Osteoblast (primary cell): ENCODE measurements at regions not wholly inside any gene's neighbourhood (a gene's known extent, or its start where the extent isn't known, plus 50 kb on each side); places are given as distances from the start of the nearest gene placed in this dataset.

Source experiments
- DNase-seq: peaks from one replicate; pipeline ENCODE4 v3.0.0; 2011; ENCODE audit warnings: low spot score, mixed read lengths; ENCODE audit not compliant: insufficient read length; ENCODE audit errors: missing footprints
- H2AFZ ChIP-seq: 2 replicates; pipeline ENCODE4 v1.6.0; 2011; ENCODE audit warnings: mild to moderate bottlenecking, low read length
- H3K27ac ChIP-seq: 2 replicates; pipeline ENCODE4 v1.5.1; 2011; ENCODE audit warnings: mild to moderate bottlenecking, low read depth, low read length, moderate library complexity
- H3K27me3 ChIP-seq: 2 replicates; pipeline ENCODE4 v1.6.0; 2012; ENCODE audit warnings: mild to moderate bottlenecking, control low read depth, inconsistent platforms, low read length, moderate library complexity; ENCODE audit not compliant: insufficient read depth
- H3K36me3 ChIP-seq: 2 replicates; pipeline ENCODE4 v1.5.1; 2011; ENCODE audit warnings: mild to moderate bottlenecking, low read length, control low read depth, moderate library complexity; ENCODE audit not compliant: insufficient read depth
- H3K4me1 ChIP-seq: 2 replicates; pipeline ENCODE4 v1.5.1; 2011; ENCODE audit warnings: mild to moderate bottlenecking, low read length, control low read depth, moderate library complexity; ENCODE audit not compliant: insufficient read depth
- H3K4me2 ChIP-seq: 2 replicates; pipeline ENCODE4 v1.6.0; 2011; ENCODE audit warnings: mild to moderate bottlenecking, low read length; ENCODE audit not compliant: insufficient read depth
- H3K4me3 ChIP-seq: fragments of 200-600 bp; sonication (generic); 3 replicates; pipeline ENCODE4 v1.5.1; 2012; ENCODE audit warnings: mild to moderate bottlenecking, low read length, inconsistent platforms; ENCODE audit not compliant: insufficient read depth
- H3K79me2 ChIP-seq: 2 replicates; pipeline ENCODE4 v1.6.0; 2012; ENCODE audit warnings: mild to moderate bottlenecking, low read length, control low read depth, inconsistent platforms; ENCODE audit not compliant: insufficient read depth
- H3K9me3 ChIP-seq: 2 replicates; pipeline ENCODE4 v1.5.1; 2011; ENCODE audit warnings: low read depth, low read length, control low read depth
- H4K20me1 ChIP-seq: 2 replicates; pipeline ENCODE4 v1.6.0; 2012; ENCODE audit warnings: mild to moderate bottlenecking, low read length, control low read depth; ENCODE audit not compliant: insufficient read depth
- CTCF ChIP-seq: IDR thresholded peaks from 2 replicates; pipeline ENCODE4 v1.5.1; 2011; ENCODE audit warnings: mild to moderate bottlenecking, low read depth, low read length, moderate library complexity; ENCODE audit errors: extremely low read depth

- Histone ChIP-seq H3K4me1 (peaks cover 11% of the 10 kb centered on the region), H3K9me3 (peaks cover 3% of the 10 kb centered on the region), H3K27me3 (no peaks in the 10 kb centered on the region), H3K4me2 (no peak overlapping the region), H2AFZ (no peak overlapping the region), H3K4me3 (no peak overlapping the region), H3K36me3 (no peaks in the 10 kb centered on the region), H3K27ac (no peak overlapping the region), H3K79me2 (no peaks in the 10 kb centered on the region), H4K20me1 (no peaks in the 10 kb centered on the region)
- no peak for DNase-seq
- no peak for TF ChIP-seq CTCF
Measured at GRCh38 chr2:217067787-217068186, 207.9 kb upstream of the TNP1 start.

GRCh38 chr2:217066510-217067270 lies 206.8 kb upstream of the TNP1 start:
- Histone ChIP-seq H3K27me3 (no peaks in the 10 kb centered on the region), H2AFZ (no peak overlapping the region), H4K20me1 (no peaks in the 10 kb centered on the region), H3K9me3 (peaks cover 3% of the 10 kb centered on the region), H3K4me1 (peaks cover 11% of the 10 kb centered on the region), H3K27ac (peak overlapping the region; percentile 14), H3K36me3 (no peaks in the 10 kb centered on the region), H3K4me2 (no peak overlapping the region), H3K4me3 (no peak overlapping the region), H3K79me2 (no peaks in the 10 kb centered on the region)
- TF ChIP-seq CTCF, result no peak
- no peak for DNase-seq

GRCh38 chr2:217065695-217066405 lies 206.0 kb upstream of the TNP1 start:
- Histone ChIP-seq H3K9me3 (peaks cover 3% of the 10 kb centered on the region), H3K4me2 (no peak overlapping the region), H2AFZ (no peak overlapping the region), H3K79me2 (no peaks in the 10 kb centered on the region), H3K4me1 (peaks cover 11% of the 10 kb centered on the region), H3K27me3 (no peaks in the 10 kb centered on the region), H4K20me1 (no peaks in the 10 kb centered on the region), H3K4me3 (no peak overlapping the region), H3K36me3 (no peaks in the 10 kb centered on the region), H3K27ac (no peak overlapping the region)
- peak; percentile 78 for DNase-seq
- no peak for TF ChIP-seq CTCF

GRCh38 chr2:217065012-217065290 lies 205.1 kb upstream of the TNP1 start:
- H3K79me2 ChIP-seq, result no peaks in the 10 kb centered on the region
- no peaks in the 10 kb centered on the region for H4K20me1 ChIP-seq
- peak overlapping the region; percentile 59 for H3K4me3 ChIP-seq
- peak overlapping the region; percentile 63 for H3K4me2 ChIP-seq
- peaks cover 16% of the 10 kb centered on the region for H3K4me1 ChIP-seq
- H3K9me3 ChIP-seq, result peaks cover 3% of the 10 kb centered on the region
- no peak for TF ChIP-seq CTCF
- no peaks in the 10 kb centered on the region for H3K36me3 ChIP-seq
- no peaks in the 10 kb centered on the region for H3K27me3 ChIP-seq
- H3K27ac ChIP-seq, result peak overlapping the region; percentile 24
- no peak for DNase-seq
- H2AFZ ChIP-seq, result peak overlapping the region; percentile 79
